Endothelial cell of umbilical vein (primary cell): ENCODE measurements at regions not wholly inside any gene's neighbourhood (a gene's known extent, or its start where the extent isn't known, plus 50 kb on each side); places are given as distances from the start of the nearest gene placed in this dataset.

Source experiments
- BruUV-seq: library from RNA; stranded (reverse); fragments of 400-500 nt; replicated peaks from 2 replicates; lab custom pipeline; 2021; lab: Mats Ljungman, UMichigan
- CTCF ChIA-PET: fragments of 300-600, 350-600 bp; sonication (Branson Sonifier 250); formaldehyde crosslinking; loops from one replicate; lab custom pipeline; 2021; ENCODE audit warnings: antibody characterized with exemption, inconsistent platforms; lab: Charles Lee
- POLR2A ChIA-PET: fragments of 300-600, 350-600 bp; sonication (Branson Sonifier 250); formaldehyde crosslinking; loops from one replicate; lab custom pipeline; 2021; ENCODE audit warnings: antibody characterized with exemption, inconsistent platforms; lab: Charles Lee
- DNase-seq: peaks from one replicate; pipeline ENCODE4 v3.0.0-alpha.2; 2011; ENCODE audit warnings: low read depth, low spot score
- FAIRE-seq: peaks from 2 replicates; lab custom pipeline; 2011; peaks lifted over from hg19 to GRCh38; lab: Jason Lieb, UNC
- H2AFZ ChIP-seq: 2 replicates; pipeline ENCODE4 v1.6.0; 2012; ENCODE audit warnings: low read depth, low read length, control low read depth, inconsistent platforms
- H3K27ac ChIP-seq: 2 replicates; pipeline ENCODE4 v1.5.1; 2011; ENCODE audit warnings: low read depth, mild to moderate bottlenecking, control low read depth, low read length, moderate library complexity; ENCODE audit not compliant: insufficient read depth
- H3K27me3 ChIP-seq, 2 experiments: 2 replicates each; pipeline versions ENCODE4 v1.6.0 to v1.6.1; 2011; ENCODE audit warnings: low read length in 2 of 2, mixed read lengths in 1 of 2; ENCODE audit not compliant: control insufficient read depth in 2 of 2, insufficient read depth in 2 of 2
- H3K36me3 ChIP-seq, 2 experiments: 2 replicates in 1 of 2; 3 replicates in 1 of 2; pipeline ENCODE4 v1.5.1; 2011; ENCODE audit warnings: low read length in 2 of 2, mild to moderate bottlenecking in 1 of 2, moderate library complexity in 1 of 2; ENCODE audit not compliant: control insufficient read depth in 2 of 2, insufficient read depth in 2 of 2; ENCODE audit errors: extremely low read depth in 1 of 2
- H3K4me1 ChIP-seq: 3 replicates; pipeline ENCODE4 v1.5.1; 2011; ENCODE audit warnings: mild to moderate bottlenecking, low read length; ENCODE audit not compliant: control insufficient read depth, insufficient read depth; ENCODE audit errors: extremely low read depth
- H3K4me2 ChIP-seq: 2 replicates; pipeline ENCODE4 v1.6.1; 2011; ENCODE audit warnings: low read length, control low read depth, mixed read lengths; ENCODE audit not compliant: insufficient read depth
- H3K4me3 ChIP-seq, 3 experiments: fragments of 200-600 bp in 1 of 3; sonication (generic), shearing (Covaris generic) in 1 of 3; replicated peaks in 1 of 3; 2 replicates each; pipeline ENCODE4 v1.5.1; 2011 to 2016; ENCODE audit warnings: control low read depth in 3 of 3, low read length in 3 of 3, mild to moderate bottlenecking in 2 of 3, inconsistent platforms in 1 of 3, low read depth in 1 of 3, moderate library complexity in 1 of 3; ENCODE audit not compliant: insufficient read depth in 1 of 3
- H3K79me2 ChIP-seq: 2 replicates; pipeline ENCODE4 v1.6.0; 2012; ENCODE audit warnings: low read length, inconsistent platforms; ENCODE audit not compliant: control insufficient read depth, insufficient read depth
- H3K9ac ChIP-seq: replicated peaks from 2 replicates; pipeline ENCODE3; 2011; ENCODE audit warnings: low read length, control low read depth; ENCODE audit not compliant: insufficient read depth; ENCODE audit errors: extremely low read depth
- H3K9me1 ChIP-seq: replicated peaks from 3 replicates; pipeline ENCODE4 v1.6.0; 2011; ENCODE audit warnings: mild to moderate bottlenecking, low read length; ENCODE audit not compliant: control insufficient read depth, insufficient read depth; ENCODE audit errors: extremely low read depth
- H3K9me3 ChIP-seq: replicated peaks from 2 replicates; pipeline ENCODE4 v1.5.1; 2012; ENCODE audit warnings: low read length, inconsistent platforms; ENCODE audit not compliant: control insufficient read depth, insufficient read depth
- H4K20me1 ChIP-seq: replicated peaks from 2 replicates; pipeline ENCODE3; 2011; ENCODE audit warnings: mild to moderate bottlenecking, low read length; ENCODE audit not compliant: control insufficient read depth, insufficient read depth; ENCODE audit errors: extremely low read depth
- EZH2 ChIP-seq: IDR thresholded peaks from 2 replicates; pipeline ENCODE4 v1.6.1; 2012; ENCODE audit warnings: borderline replicate concordance, low read depth, mild to moderate bottlenecking, moderate library complexity, low read length, inconsistent platforms; ENCODE audit not compliant: severe bottlenecking
- FOS ChIP-seq: IDR thresholded peaks from 2 replicates; pipeline ENCODE4 v1.6.1; 2011; ENCODE audit warnings: mild to moderate bottlenecking, low read length, moderate library complexity, borderline replicate concordance; ENCODE audit not compliant: insufficient read depth
- GATA2 ChIP-seq: IDR thresholded peaks from 2 replicates; pipeline ENCODE4 v1.7.0; 2011; ENCODE audit warnings: low read depth, mild to moderate bottlenecking, moderate library complexity, mixed read lengths, low read length; ENCODE audit not compliant: insufficient read length, insufficient read depth
- JUN ChIP-seq: IDR thresholded peaks from 2 replicates; pipeline ENCODE4 v1.6.1; 2011; ENCODE audit warnings: borderline replicate concordance, low read depth; ENCODE audit not compliant: insufficient read length, insufficient read depth
- MAX ChIP-seq: IDR thresholded peaks from 2 replicates; pipeline ENCODE4 v1.6.1; 2011; ENCODE audit not compliant: insufficient read depth, insufficient read length
- MYC ChIP-seq: IDR thresholded peaks from one replicate; pipeline ENCODE4 v1.6.1; 2011; ENCODE audit warnings: mild to moderate bottlenecking, low read depth, low read length
- POLR2A ChIP-seq: IDR thresholded peaks from 2 replicates; pipeline ENCODE4 v1.6.1; 2012; ENCODE audit warnings: low read depth, mild to moderate bottlenecking, control low read depth, low read length
- POLR2AphosphoS5 ChIP-seq: IDR thresholded peaks from 2 replicates; pipeline ENCODE4 v1.6.1; 2012; ENCODE audit warnings: low read depth, mild to moderate bottlenecking, control low read depth, low read length, moderate library complexity; ENCODE audit not compliant: insufficient read depth
- dilution Hi-C: fragments of 300-500 bp; cut with MboI; formaldehyde crosslinking; loops from one replicate; pipeline ENCODE4 v1.15.0; 2019; ENCODE audit warnings: low sequenced_read_pairs; ENCODE audit not compliant: extremely low pct_ligation_motif_present
- intact Hi-C: fragments of 100-400 bp; cut with micrococcal nuclease; formaldehyde crosslinking; loops from one replicate; pipeline ENCODE4 v1.10.0; 2022
- TF ChIP-seq, protein P1 (sequence below), 2 donors: IDR thresholded peaks; 1 replicate in 1 of 2; 2 replicates in 1 of 2; pipeline ENCODE4 v1.5.1; 2011; ENCODE audit warnings: low read length in 2 of 2, mild to moderate bottlenecking in 2 of 2, moderate library complexity in 2 of 2, control low read depth in 1 of 2, inconsistent platforms in 1 of 2, low read depth in 1 of 2; ENCODE audit not compliant: insufficient read depth in 1 of 2; ENCODE audit errors: extremely low read depth in 1 of 2

DNA sequence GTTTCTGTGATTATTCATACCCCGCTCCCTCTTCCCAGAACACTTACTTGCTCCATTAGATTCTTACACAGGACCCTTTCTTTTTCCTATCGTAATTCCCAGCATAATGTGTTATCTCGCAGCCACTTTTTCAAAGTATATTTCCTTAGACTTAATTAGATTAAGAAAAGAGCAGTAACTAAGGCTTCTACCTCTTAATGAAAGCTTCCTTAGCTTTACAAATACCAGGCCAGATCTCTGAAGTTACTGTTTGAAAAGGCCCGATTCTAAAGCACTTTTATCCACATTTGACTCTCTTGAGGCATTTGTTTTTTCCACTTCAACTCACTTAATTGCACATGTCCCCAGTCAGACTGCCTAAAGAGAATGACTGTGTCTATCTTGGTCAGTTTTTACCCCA lies 1264.3 kb upstream of the ADGRL2 start:
- DNase-seq (no peak), FAIRE-seq (no peak)
- Histone ChIP-seq H3K9ac (no peak overlapping the region), H3K27me3 (no peaks in the 10 kb centered on the region), H3K4me2 (no peak overlapping the region), H3K9me1 (no peaks in the 10 kb centered on the region), H3K79me2 (no peaks in the 10 kb centered on the region), H3K4me1 (no peaks in the 10 kb centered on the region), H3K4me3 (no peak overlapping the region), H2AFZ (no peak overlapping the region), H3K36me3 (no peaks in the 10 kb centered on the region), H3K9me3 (no peaks in the 10 kb centered on the region), H3K27ac (no peak overlapping the region), H4K20me1 (no peaks in the 10 kb centered on the region)
- POLR2A ChIA-PET, result no interaction called here
- no peak for TF ChIP-seq POLR2A
- TF ChIP-seq EZH2, result no peak
- TF ChIP-seq POLR2AphosphoS5, result no peak
- no peak for TF ChIP-seq FOS
- TF ChIP-seq, protein P1, sequence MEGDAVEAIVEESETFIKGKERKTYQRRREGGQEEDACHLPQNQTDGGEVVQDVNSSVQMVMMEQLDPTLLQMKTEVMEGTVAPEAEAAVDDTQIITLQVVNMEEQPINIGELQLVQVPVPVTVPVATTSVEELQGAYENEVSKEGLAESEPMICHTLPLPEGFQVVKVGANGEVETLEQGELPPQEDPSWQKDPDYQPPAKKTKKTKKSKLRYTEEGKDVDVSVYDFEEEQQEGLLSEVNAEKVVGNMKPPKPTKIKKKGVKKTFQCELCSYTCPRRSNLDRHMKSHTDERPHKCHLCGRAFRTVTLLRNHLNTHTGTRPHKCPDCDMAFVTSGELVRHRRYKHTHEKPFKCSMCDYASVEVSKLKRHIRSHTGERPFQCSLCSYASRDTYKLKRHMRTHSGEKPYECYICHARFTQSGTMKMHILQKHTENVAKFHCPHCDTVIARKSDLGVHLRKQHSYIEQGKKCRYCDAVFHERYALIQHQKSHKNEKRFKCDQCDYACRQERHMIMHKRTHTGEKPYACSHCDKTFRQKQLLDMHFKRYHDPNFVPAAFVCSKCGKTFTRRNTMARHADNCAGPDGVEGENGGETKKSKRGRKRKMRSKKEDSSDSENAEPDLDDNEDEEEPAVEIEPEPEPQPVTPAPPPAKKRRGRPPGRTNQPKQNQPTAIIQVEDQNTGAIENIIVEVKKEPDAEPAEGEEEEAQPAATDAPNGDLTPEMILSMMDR (IDR thresholded peaks at IDR 0.05; ENCODE audit: extremely low read depth in 1 of 2, insufficient read depth in 1 of 2, low read depth in 1 of 2, low read length in 2 of 2), result no peak
- no peak for TF ChIP-seq JUN
- no peak for TF ChIP-seq GATA2
- TF ChIP-seq MAX, result no peak
- no peak for TF ChIP-seq MYC
- CTCF ChIA-PET, result no interaction called here
- intact Hi-C loops, result no loop called here
- no TSS peak for BruUV-seq
- dilution Hi-C loops, result no loop called here
